ENCODE measurements at regions not wholly inside any gene's neighbourhood (a gene's known extent, or its start where the extent isn't known, plus 50 kb on each side); places are given as distances from the start of the nearest gene placed in this dataset.

GRCh38 chr2:71791501-71792135, 338.3 kb downstream of the DYSF start:
- TF ChIP-seq CTCF (IDR thresholded peaks at IDR 0.05): no peak
- no peak for TF ChIP-seq EZH2 (IDR thresholded peaks at IDR 0.05)

Data from neural progenitor cell (in vitro differentiated cells).